SKM-1 (cell line): ENCODE measurements at regions not wholly inside any gene's neighbourhood (a gene's known extent, or its start where the extent isn't known, plus 50 kb on each side); places are given as distances from the start of the nearest gene placed in this dataset.

Experiments
- DNase-seq: peaks from one replicate; lab custom pipeline; 2025; ENCODE audit not compliant: unreplicated experiment; lab: John Stamatoyannopoulos, UW

- DNase-seq: no peak
Observed at GRCh38 chr14:95387826-95388445, 68.2 kb upstream of the CLMN start.

- no peak for DNase-seq
Observed at GRCh38 chr14:95386536-95387095, 66.9 kb upstream of the CLMN start.

DNA sequence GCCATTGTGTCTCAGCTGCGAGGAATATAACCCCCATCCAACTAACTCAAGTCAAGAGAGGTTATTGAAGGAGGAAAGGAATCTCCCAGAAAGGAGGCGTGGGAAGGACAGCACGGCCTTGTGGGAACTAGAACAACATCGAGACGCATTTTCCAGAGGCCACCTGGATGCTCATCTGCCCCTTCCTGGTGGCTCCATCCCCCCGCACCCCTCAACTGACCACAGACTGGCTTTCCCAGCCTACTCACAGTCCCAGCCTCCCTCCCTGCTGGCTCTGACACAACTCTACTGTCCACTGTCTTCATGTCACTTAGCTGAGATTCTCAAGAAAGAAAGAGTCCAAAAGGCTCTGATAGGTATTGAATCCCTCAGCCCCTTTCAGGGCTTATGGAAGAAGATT lies 66.0 kb upstream of the CLMN start:
- no peak for DNase-seq

GRCh38 chr14:95382747-95383146 lies 63.0 kb upstream of the CLMN start:
- no peak for DNase-seq

DNA sequence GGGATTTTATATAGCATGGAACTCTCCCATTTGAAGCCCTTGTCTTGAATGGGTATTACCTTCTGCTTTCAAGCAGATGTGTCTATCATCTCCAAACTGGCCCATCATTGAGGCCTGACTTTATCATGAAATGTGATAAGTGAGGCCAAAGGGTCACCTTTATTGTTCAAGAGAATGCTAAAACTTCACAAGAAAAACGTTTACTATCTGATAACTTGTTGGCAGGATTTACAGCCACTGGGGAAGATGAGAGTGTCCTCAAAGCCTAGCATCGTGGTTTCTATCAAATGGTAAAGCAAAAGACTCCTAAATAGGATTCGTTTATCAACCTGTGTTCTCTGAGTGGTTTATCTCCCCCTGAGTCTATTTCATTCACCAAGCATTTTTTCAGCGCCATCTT lies 62.0 kb upstream of the CLMN start:
- DNase-seq: no peak

DNA sequence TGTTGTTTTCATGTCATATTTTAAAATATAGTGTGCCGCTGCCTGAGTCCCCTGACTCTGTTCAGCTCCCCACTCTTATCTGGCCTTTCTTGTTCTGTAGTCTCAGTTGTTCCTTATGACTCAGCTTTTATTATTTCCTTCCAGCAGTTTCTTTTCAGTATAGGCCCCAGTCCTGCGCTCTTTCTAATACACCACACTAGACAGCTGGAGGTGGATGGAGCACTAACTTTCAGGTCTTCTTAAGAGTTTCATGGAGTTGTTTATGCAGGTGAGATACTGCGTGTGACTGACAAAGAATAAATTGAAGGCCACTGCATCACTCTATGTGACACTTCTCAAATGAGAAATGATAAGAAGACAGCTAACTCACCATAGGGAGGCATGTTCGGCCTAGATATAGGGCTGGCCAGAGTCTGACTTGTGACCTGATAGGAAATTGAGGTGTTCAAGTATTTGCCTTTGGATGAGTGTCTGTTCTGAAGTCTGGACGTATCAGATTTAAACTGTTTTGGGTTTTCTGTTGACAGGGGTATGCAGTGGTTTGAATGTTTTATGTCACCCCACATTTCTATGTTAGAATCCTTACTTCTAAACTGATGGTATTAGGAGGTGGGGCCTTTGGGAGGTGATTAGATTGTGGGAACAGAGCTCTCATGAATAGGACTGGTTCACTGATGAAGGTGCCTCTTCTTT lies 60.8 kb upstream of the CLMN start:
- DNase-seq: no peak

DNA sequence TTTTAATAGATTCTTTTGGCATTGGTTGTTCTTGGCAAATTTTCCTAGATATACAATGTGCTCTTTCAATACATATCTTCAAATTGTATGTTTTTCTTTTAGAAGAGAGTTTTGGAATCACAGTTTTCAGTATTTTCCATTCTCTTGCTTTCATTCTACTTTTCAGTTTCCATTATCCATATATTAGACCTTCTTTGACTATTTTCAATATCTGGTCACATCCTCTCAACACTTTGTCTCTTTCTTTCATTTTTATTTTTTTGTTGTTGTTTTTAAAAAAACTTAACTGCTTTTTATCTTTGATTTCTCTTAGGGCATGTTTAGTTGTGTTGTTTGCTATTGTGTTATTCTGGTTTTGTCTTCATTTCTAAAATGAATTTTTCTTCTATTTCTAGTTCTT lies 59.9 kb upstream of the CLMN start:
- DNase-seq: no peak

- no peak for DNase-seq
Observed at GRCh38 chr14:95375539-95376109, 55.9 kb upstream of the CLMN start.

DNA sequence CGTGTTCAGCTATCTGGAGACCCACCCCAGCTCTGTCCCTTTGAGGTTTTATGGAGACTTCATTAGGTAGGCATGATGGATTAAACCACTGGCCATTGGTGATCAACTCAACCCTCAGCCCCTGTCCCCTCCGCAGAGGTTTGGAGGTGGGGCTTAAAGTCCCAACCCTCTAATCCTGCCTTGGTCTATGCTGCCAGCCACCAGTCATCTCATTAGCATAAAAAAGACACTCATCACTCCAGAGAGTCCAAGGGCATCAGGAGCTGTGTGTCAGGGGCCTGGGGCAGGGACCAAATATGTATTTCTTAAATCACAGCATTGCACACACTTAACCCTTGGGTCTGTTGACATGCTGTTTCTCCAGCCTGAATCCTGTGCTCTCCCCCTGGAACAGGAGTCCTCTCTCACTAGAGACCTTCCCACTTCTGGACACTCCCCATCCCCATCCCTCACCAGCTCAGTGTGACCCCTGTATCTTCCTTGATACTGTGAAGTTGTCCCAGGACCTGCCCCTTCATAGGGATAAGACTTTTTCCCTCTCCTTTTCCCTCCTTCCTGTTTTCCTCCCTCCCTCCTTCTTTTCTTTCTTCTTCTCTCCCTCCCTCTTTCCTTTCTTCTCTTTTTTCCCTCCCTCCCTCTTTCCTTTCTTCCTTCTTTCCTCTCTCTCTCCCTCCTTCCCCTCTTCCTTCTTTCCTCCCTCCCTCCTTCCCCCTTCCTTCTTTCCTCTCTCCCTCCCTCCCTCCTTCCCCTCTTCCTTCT lies 54.7 kb upstream of the CLMN start:
- DNase-seq: no peak

DNA sequence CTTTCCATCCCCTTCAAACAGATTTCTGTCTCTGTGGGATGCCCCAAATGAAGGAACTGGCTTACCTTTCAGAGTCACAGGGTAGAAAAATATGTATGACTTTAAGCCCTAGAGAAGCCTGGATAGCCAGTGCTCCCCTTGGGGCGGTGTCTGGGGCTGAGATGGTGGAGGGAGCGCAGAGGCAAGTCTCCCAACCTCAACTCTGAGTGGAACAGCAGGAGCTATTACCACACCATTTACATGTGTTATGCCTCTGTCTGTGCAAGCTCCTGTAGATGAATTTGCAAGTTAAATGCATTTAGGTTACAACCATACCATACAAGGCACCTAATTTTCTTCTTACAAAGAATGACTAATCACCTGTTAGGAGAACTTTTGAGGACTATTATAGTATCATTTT lies 50.4 kb upstream of the CLMN start:
- DNase-seq: no peak
